ENCODE measurements at regions not wholly inside any gene's neighbourhood (a gene's known extent, or its start where the extent isn't known, plus 50 kb on each side); places are given as distances from the start of the nearest gene placed in this dataset.

- Histone ChIP-seq H3K4me1 (ENCODE audit: insufficient read depth, low read length) (no peaks in the 10 kb centered on the region), H3K9me3 (ENCODE audit: control insufficient read depth, insufficient read depth, low read length) (no peaks in the 10 kb centered on the region), H3K9ac (ENCODE audit: low read depth, low read length) (no peak overlapping the region), H3K36me3 (ENCODE audit: insufficient read depth, low read length) (no peaks in the 10 kb centered on the region; the same call in 1 of the 2 replicates)
Observed at GRCh38 chr13:40432018-40432978, 234.1 kb downstream of the FOXO1 start.

GRCh38 chr13:40433001-40433400, 233.4 kb downstream of the FOXO1 start:
- Histone ChIP-seq H3K9ac (ENCODE audit: low read depth, low read length) (no peak overlapping the region), H3K4me1 (ENCODE audit: insufficient read depth, low read length) (no peaks in the 10 kb centered on the region)

GRCh38 chr13:40433577-40433976, 232.9 kb downstream of the FOXO1 start:
- Histone ChIP-seq H3K9me3 (ENCODE audit: control insufficient read depth, insufficient read depth, low read length) (no peaks in the 10 kb centered on the region), H3K36me3 (ENCODE audit: insufficient read depth, low read length) (no peaks in the 10 kb centered on the region; the same call in 1 of the 2 replicates), H3K4me1 (ENCODE audit: insufficient read depth, low read length) (no peaks in the 10 kb centered on the region), H3K9ac (ENCODE audit: low read depth, low read length) (no peak overlapping the region)

More at GRCh38 chr13:40433001-40433400, 233.4 kb downstream of the FOXO1 start:
- H3K36me3 ChIP-seq (ENCODE audit: insufficient read depth, low read length) = no peaks in the 10 kb centered on the region; the same call in 1 of the 2 replicates
- H3K9me3 ChIP-seq (ENCODE audit: control insufficient read depth, insufficient read depth, low read length) = no peaks in the 10 kb centered on the region

- no peak overlapping the region for H3K9ac ChIP-seq (ENCODE audit: low read depth, low read length)
- H3K4me1 ChIP-seq (ENCODE audit: insufficient read depth, low read length) = no peaks in the 10 kb centered on the region
- no peaks in the 10 kb centered on the region; the same call in 1 of the 2 replicates for H3K36me3 ChIP-seq (ENCODE audit: insufficient read depth, low read length)
- H3K9me3 ChIP-seq (ENCODE audit: control insufficient read depth, insufficient read depth, low read length) = peaks cover under 1% of the 10 kb centered on the region; the same call in 1 of the 2 replicates
Observed at GRCh38 chr13:40434516-40435397, 231.7 kb downstream of the FOXO1 start.

GRCh38 chr13:40438022-40438680, 228.3 kb downstream of the FOXO1 start:
- H3K9me3 ChIP-seq (ENCODE audit: control insufficient read depth, insufficient read depth, low read length) = peaks cover 5% of the 10 kb centered on the region
- H3K9ac ChIP-seq (ENCODE audit: low read depth, low read length) = no peak overlapping the region
- H3K36me3 ChIP-seq (ENCODE audit: insufficient read depth, low read length) = no peaks in the 10 kb centered on the region
- H3K4me1 ChIP-seq (ENCODE audit: insufficient read depth, low read length) = no peaks in the 10 kb centered on the region

- no peak overlapping the region for H3K9ac ChIP-seq (ENCODE audit: low read depth, low read length)
- H3K36me3 ChIP-seq (ENCODE audit: insufficient read depth, low read length) = no peaks in the 10 kb centered on the region
- H3K9me3 ChIP-seq (ENCODE audit: control insufficient read depth, insufficient read depth, low read length) = peaks cover 5% of the 10 kb centered on the region
- H3K4me1 ChIP-seq (ENCODE audit: insufficient read depth, low read length) = no peaks in the 10 kb centered on the region
Observed at GRCh38 chr13:40438999-40439797, 227.2 kb downstream of the FOXO1 start.

GRCh38 chr13:40439928-40440327, 226.5 kb downstream of the FOXO1 start:
- Histone ChIP-seq H3K4me1 (ENCODE audit: insufficient read depth, low read length) (no peaks in the 10 kb centered on the region), H3K9ac (ENCODE audit: low read depth, low read length) (no peak overlapping the region)

GRCh38 chr13:40440990-40441820, 225.2 kb downstream of the FOXO1 start:
- Histone ChIP-seq H3K9me3 (ENCODE audit: control insufficient read depth, insufficient read depth, low read length) (peaks cover 6% of the 10 kb centered on the region), H3K4me1 (ENCODE audit: insufficient read depth, low read length) (no peaks in the 10 kb centered on the region), H3K36me3 (ENCODE audit: insufficient read depth, low read length) (no peaks in the 10 kb centered on the region), H3K9ac (ENCODE audit: low read depth, low read length) (no peak overlapping the region)

More at GRCh38 chr13:40439928-40440327, 226.5 kb downstream of the FOXO1 start:
- Histone ChIP-seq H3K9me3 (ENCODE audit: control insufficient read depth, insufficient read depth, low read length) (peaks cover 5% of the 10 kb centered on the region), H3K36me3 (ENCODE audit: insufficient read depth, low read length) (no peaks in the 10 kb centered on the region)

- H3K9ac ChIP-seq (ENCODE audit: low read depth, low read length) = no peak overlapping the region
- peaks cover 10% of the 10 kb centered on the region for H3K9me3 ChIP-seq (ENCODE audit: control insufficient read depth, insufficient read depth, low read length)
- H3K36me3 ChIP-seq (ENCODE audit: insufficient read depth, low read length) = no peaks in the 10 kb centered on the region
- H3K4me1 ChIP-seq (ENCODE audit: insufficient read depth, low read length) = no peaks in the 10 kb centered on the region
Observed at GRCh38 chr13:40442231-40442630, 224.2 kb downstream of the FOXO1 start.

GRCh38 chr13:40442826-40443225, 223.6 kb downstream of the FOXO1 start:
- H3K9me3 ChIP-seq (ENCODE audit: control insufficient read depth, insufficient read depth, low read length) = peaks cover 10% of the 10 kb centered on the region
- H3K9ac ChIP-seq (ENCODE audit: low read depth, low read length) = no peak overlapping the region
- no peaks in the 10 kb centered on the region for H3K4me1 ChIP-seq (ENCODE audit: insufficient read depth, low read length)
- H3K36me3 ChIP-seq (ENCODE audit: insufficient read depth, low read length) = no peaks in the 10 kb centered on the region

GRCh38 chr13:40444241-40444640, 222.2 kb downstream of the FOXO1 start:
- no peaks in the 10 kb centered on the region for H3K4me1 ChIP-seq (ENCODE audit: insufficient read depth, low read length)
- H3K9me3 ChIP-seq (ENCODE audit: control insufficient read depth, insufficient read depth, low read length) = peaks cover 10% of the 10 kb centered on the region
- H3K36me3 ChIP-seq (ENCODE audit: insufficient read depth, low read length) = no peaks in the 10 kb centered on the region
- no peak overlapping the region for H3K9ac ChIP-seq (ENCODE audit: low read depth, low read length)

- no peaks in the 10 kb centered on the region for H3K36me3 ChIP-seq (ENCODE audit: insufficient read depth, low read length)
- no peaks in the 10 kb centered on the region for H3K4me1 ChIP-seq (ENCODE audit: insufficient read depth, low read length)
- H3K9ac ChIP-seq (ENCODE audit: low read depth, low read length) = no peak overlapping the region
- H3K9me3 ChIP-seq (ENCODE audit: control insufficient read depth, insufficient read depth, low read length) = peaks cover 5% of the 10 kb centered on the region; the same call in 1 of the 2 replicates
Observed at GRCh38 chr13:40445557-40445990, 220.9 kb downstream of the FOXO1 start.

GRCh38 chr13:40446365-40446764, 220.1 kb downstream of the FOXO1 start:
- Histone ChIP-seq H3K4me1 (ENCODE audit: insufficient read depth, low read length) (no peaks in the 10 kb centered on the region), H3K9me3 (ENCODE audit: control insufficient read depth, insufficient read depth, low read length) (peaks cover 5% of the 10 kb centered on the region; the same call in 1 of the 2 replicates), H3K9ac (ENCODE audit: low read depth, low read length) (no peak overlapping the region), H3K36me3 (ENCODE audit: insufficient read depth, low read length) (no peaks in the 10 kb centered on the region)

All from ES-I3 (cell line).